ENCODE measurements at regions not wholly inside any gene's neighbourhood (a gene's known extent, or its start where the extent isn't known, plus 50 kb on each side); places are given as distances from the start of the nearest gene placed in this dataset.

DNA sequence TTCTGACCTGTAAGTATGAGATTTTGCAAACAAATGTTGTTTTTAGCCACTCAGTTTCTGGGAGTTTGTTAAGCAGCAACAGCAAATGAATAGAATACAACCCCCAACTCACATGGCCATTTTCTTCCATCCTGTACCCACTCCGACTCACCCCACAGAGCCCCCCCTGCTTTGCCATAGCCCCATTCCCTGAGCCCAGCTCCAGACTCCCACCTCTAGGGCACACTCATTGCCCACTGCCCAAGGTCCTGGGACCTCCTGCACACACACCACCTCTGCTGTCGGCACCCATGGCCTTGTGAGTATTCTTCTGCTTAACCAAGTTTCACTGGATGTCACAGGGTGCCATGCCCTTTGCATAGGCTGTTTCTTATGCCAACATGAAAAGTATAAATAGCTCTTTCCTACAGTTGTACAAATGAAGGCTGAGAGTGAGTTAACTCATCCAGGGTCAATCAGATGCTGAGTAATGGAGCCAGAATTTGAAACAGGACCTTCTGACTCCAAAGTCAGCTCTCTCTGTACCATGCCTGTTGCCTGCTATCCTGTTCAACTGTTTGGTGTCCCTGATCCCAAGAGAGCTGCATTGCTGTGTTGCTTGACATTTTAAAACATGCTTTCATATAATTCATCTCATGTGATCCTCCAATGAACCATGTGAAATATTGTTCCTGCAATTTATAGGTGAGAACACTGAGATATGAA is 367.8 kb upstream of the ZMIZ1 start:
- H3K9me3 ChIP-seq = no peaks in the 10 kb centered on the region
- no peak for DNase-seq
- TF ChIP-seq POLR2AphosphoS5 (IDR thresholded peaks at IDR 0.05) (no peak), EP300 (IDR thresholded peaks at IDR 0.05) (no peak), POLR2A (IDR thresholded peaks at IDR 0.05) (no peak)
- TF ChIP-seq, protein P1, sequence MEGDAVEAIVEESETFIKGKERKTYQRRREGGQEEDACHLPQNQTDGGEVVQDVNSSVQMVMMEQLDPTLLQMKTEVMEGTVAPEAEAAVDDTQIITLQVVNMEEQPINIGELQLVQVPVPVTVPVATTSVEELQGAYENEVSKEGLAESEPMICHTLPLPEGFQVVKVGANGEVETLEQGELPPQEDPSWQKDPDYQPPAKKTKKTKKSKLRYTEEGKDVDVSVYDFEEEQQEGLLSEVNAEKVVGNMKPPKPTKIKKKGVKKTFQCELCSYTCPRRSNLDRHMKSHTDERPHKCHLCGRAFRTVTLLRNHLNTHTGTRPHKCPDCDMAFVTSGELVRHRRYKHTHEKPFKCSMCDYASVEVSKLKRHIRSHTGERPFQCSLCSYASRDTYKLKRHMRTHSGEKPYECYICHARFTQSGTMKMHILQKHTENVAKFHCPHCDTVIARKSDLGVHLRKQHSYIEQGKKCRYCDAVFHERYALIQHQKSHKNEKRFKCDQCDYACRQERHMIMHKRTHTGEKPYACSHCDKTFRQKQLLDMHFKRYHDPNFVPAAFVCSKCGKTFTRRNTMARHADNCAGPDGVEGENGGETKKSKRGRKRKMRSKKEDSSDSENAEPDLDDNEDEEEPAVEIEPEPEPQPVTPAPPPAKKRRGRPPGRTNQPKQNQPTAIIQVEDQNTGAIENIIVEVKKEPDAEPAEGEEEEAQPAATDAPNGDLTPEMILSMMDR (IDR thresholded peaks at IDR 0.05) = no peak
- H3K4me1 ChIP-seq = peaks cover 0 to 10% (median 4%) of the 10 kb centered on the region in 4 donors
- H3K27ac ChIP-seq = no peak overlapping the region
- no peaks in the 10 kb centered on the region for H3K27me3 ChIP-seq
- WGBS, 2 donors = 88 to 96% methylated on average over 2 of the region's 2 CpGs
- H3K4me3 ChIP-seq = no peak overlapping the region
- no peak for ATAC-seq (ENCODE audit: low FRiP score in 2 of 2)
- H3K36me3 ChIP-seq = no peaks in the 10 kb centered on the region

DNA sequence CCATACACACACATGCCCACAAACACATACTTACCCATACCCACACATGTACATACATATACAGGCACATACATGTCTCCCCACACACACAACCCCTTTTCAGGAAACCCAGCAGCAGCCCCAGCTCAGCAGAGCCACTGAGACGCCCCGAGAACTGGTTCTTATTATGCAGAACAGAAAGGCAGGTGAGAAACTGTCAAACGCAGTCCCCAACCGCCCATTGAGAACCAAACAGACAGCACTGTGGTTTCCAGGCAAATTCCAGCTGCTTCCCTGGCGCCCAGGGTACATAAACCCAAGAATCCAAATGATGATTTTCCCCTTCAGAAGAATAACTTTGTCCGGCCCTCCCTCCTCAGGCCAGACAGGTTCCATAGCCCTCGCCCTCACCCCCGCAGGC is 366.6 kb upstream of the ZMIZ1 start:
- WGBS, 2 donors = 94 to 96% methylated on average over 8 of the region's 8 CpGs
- DNase-seq = no peak
- no peak overlapping the region for H3K27ac ChIP-seq

DNA sequence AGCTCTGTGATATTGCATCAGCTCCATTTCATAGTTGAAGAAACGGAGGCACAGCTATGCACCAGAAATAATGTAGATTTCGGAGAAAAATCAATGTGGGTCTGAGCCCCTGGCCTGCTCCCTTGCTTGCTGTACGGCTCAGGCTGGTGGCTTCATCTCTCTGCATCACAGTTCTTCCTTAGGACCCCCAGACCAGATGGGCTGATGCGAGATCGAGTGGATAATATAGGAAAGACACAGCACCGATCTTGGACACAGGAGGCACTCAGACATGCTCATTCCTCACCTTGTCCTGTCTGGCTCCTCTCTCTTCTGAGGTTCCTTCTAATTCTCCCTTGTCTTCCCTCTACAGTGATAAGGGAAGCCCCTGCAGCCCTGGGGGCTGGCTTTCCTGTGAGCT is 365.9 kb upstream of the ZMIZ1 start:
- Histone ChIP-seq H3K36me3 (no peaks in the 10 kb centered on the region), H3K27me3 (no peaks in the 10 kb centered on the region), H3K9me3 (no peaks in the 10 kb centered on the region), H3K4me3 (no peak overlapping the region), H3K27ac (no peak overlapping the region), H3K4me1 (peaks cover 0 to 10% (median 4%) of the 10 kb centered on the region in 4 donors)
- DNase-seq (no peak), ATAC-seq (ENCODE audit: low FRiP score in 2 of 2) (no peak)
- TF ChIP-seq, protein P1 (IDR thresholded peaks at IDR 0.05) = no peak
- TF ChIP-seq POLR2A (IDR thresholded peaks at IDR 0.05) = no peak
- no peak for TF ChIP-seq POLR2AphosphoS5 (IDR thresholded peaks at IDR 0.05)
- no peak for TF ChIP-seq EP300 (IDR thresholded peaks at IDR 0.05)
- 68 to 87% methylated on average over 6 of the region's 6 CpGs for WGBS, 2 donors

More for the DNA sequence above, 366.6 kb upstream of the ZMIZ1 start:
- ATAC-seq (ENCODE audit: low FRiP score in 2 of 2) = no peak
- Histone ChIP-seq H3K36me3 (no peaks in the 10 kb centered on the region), H3K4me1 (peaks cover 0 to 10% (median 4%) of the 10 kb centered on the region in 4 donors), H3K27me3 (no peaks in the 10 kb centered on the region), H3K9me3 (no peaks in the 10 kb centered on the region), H3K4me3 (no peak overlapping the region)
- no peak for TF ChIP-seq EP300 (IDR thresholded peaks at IDR 0.05)
- no peak for TF ChIP-seq POLR2AphosphoS5 (IDR thresholded peaks at IDR 0.05)
- no peak for TF ChIP-seq POLR2A (IDR thresholded peaks at IDR 0.05)
- TF ChIP-seq, protein P1 (IDR thresholded peaks at IDR 0.05) = no peak

DNA sequence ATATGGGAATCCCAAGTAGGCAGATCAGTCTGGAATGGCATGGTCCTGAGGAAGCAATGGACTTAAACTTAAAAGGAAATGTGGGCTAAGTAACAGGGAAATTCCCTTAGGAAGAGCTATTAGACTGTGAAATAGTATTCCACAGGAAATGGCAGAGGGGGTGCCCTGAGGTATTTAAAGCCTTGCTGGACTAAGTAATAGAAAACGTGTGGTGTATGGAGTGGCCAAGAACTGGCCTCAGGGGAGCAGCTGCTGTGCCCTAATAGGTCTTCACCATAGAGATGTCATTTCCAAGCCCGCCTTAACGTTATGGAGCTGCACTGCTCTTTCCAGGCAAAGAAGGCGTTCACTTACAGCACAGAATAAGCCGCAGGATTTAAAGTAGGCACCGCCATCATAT is 365.2 kb upstream of the ZMIZ1 start:
- no peak for ATAC-seq (ENCODE audit: low FRiP score in 2 of 2)
- H3K36me3 ChIP-seq = no peaks in the 10 kb centered on the region
- no peak overlapping the region for H3K27ac ChIP-seq
- H3K9me3 ChIP-seq = no peaks in the 10 kb centered on the region
- H3K4me1 ChIP-seq = peaks cover 0 to 10% (median 4%) of the 10 kb centered on the region in 4 donors
- WGBS, 2 donors = 67 to 77% methylated on average over 6 of the region's 6 CpGs
- H3K27me3 ChIP-seq = no peaks in the 10 kb centered on the region
- H3K4me3 ChIP-seq = no peak overlapping the region
- DNase-seq = no peak
- TF ChIP-seq, protein P1 (IDR thresholded peaks at IDR 0.05) = no peak

DNA sequence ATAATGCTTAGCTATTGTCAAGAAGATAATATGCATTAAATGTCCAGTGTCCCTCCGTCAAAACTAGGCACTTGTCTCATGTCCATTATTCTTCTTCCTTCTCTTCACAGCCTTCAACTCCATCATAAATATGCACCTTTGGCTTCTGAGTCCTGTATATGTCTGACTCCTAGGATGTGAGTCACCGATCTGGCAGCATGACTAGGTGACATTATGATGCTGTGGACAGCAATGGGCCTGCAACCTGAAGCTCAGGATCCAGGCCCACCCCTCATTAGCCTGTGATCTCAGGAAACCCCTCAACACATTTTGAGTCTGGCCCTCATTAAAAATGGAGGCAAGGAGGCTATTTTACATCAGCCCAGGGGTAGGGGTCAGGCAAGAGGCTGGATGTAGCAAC is 362.5 kb upstream of the ZMIZ1 start:
- 95 to 100% methylated on average over 2 of the region's 2 CpGs for WGBS, 2 donors
- Histone ChIP-seq H3K4me1 (no peaks in the 10 kb centered on the region), H3K27ac (no peak overlapping the region), H3K27me3 (no peaks in the 10 kb centered on the region), H3K36me3 (no peaks in the 10 kb centered on the region), H3K9me3 (no peaks in the 10 kb centered on the region), H3K4me3 (no peak overlapping the region)
- ATAC-seq (ENCODE audit: low FRiP score in 2 of 2) (peak in 1 of 2 donors; percentile 40), DNase-seq (no peak)
- TF ChIP-seq POLR2A (IDR thresholded peaks at IDR 0.05) (no peak), EP300 (IDR thresholded peaks at IDR 0.05) (no peak), POLR2AphosphoS5 (IDR thresholded peaks at IDR 0.05) (no peak)
- TF ChIP-seq, protein P1 (IDR thresholded peaks at IDR 0.05) = no peak
